ENCODE measurements at regions not wholly inside any gene's neighbourhood (a gene's known extent, or its start where the extent isn't known, plus 50 kb on each side); places are given as distances from the start of the nearest gene placed in this dataset.

DNA sequence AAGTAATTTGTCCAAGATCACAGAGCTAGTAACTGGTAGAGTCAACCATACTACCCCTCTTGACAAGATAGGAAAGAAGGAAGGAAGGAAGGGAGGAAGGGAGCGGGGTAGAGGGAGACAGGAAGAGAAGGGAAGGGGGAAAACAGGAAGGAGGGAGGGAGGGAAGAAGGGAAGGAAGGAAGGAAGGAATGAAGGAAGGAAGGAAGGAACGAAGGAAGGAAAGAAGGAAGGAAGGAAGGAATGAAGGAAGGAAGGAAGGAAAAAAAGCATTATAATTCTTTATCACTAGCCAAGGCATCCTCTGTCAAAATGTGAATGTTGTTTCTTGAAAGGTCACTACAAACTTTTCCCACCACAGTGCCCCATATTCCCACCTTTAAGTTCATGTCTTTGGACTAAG is 223.6 kb downstream of the SHQ1 start:
- H3K9me3 ChIP-seq: no peaks in the 10 kb centered on the region
- WGBS, 2 donors: 84 to 86% methylated on average over 2 of the region's 2 CpGs
- no peaks in the 10 kb centered on the region for H3K27me3 ChIP-seq
- no peak overlapping the region for H3K27ac ChIP-seq
- H3K4me1 ChIP-seq: no peaks in the 10 kb centered on the region
- no peaks in the 10 kb centered on the region for H3K36me3 ChIP-seq
- no peak for TF ChIP-seq EP300 (IDR thresholded peaks at IDR 0.05)
- TF ChIP-seq POLR2A (IDR thresholded peaks at IDR 0.05): no peak
- no peak for TF ChIP-seq CTCF (IDR thresholded peaks at IDR 0.05)
- H3K4me3 ChIP-seq: no peak overlapping the region
- no peak for DNase-seq (ENCODE audit: low spot score in 2 of 2)

- TF ChIP-seq EP300 (IDR thresholded peaks at IDR 0.05): no peak
- TF ChIP-seq POLR2A (IDR thresholded peaks at IDR 0.05): no peak
- no peak for TF ChIP-seq CTCF (IDR thresholded peaks at IDR 0.05)
- DNase-seq (ENCODE audit: low spot score in 2 of 2): no peak
- 67 to 73% methylated on average over 6 of the region's 6 CpGs for WGBS, 2 donors
- no peaks in the 10 kb centered on the region for H3K27me3 ChIP-seq
- H3K4me1 ChIP-seq: no peaks in the 10 kb centered on the region
- H3K4me3 ChIP-seq: no peak overlapping the region
- no peaks in the 10 kb centered on the region for H3K36me3 ChIP-seq
- no peak overlapping the region for H3K27ac ChIP-seq
- peaks cover 0 to 12% (median 0%) of the 10 kb centered on the region in 4 donors for H3K9me3 ChIP-seq
Observed at GRCh38 chr3:72618739-72619138, 229.5 kb downstream of the SHQ1 start.

DNA sequence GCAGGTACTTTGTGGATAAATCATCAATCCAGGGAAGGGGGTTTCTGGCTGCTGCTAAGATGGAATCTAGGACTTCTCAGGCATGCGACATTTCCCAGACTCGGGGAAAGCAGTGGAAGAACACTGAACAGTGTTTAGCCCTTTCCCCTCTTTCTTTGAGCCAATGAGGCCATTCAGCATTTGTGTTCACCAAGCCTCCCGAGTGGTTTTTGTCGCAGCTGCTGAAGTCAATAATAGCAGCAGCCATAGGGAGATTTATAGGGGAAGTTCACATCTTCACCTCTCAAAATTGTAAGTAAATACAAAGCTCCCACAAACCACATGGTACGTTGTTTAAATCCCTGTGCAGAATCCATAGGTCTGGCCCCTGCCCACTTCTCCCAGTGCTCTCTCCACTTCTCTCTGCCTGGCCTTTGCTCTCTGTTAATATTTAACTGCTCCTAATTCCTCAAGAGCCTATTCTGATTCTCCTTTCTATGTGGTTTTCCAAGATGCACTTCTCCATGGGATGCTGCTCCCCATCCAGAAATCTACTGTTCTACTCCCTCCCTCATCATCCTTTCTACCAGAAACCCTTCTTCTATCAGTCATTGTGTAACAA is 230.7 kb downstream of the SHQ1 start:
- H3K36me3 ChIP-seq: no peaks in the 10 kb centered on the region
- 45 to 46% methylated on average over 5 of the region's 5 CpGs for WGBS, 2 donors
- peaks cover 0 to 12% (median 0%) of the 10 kb centered on the region in 4 donors for H3K9me3 ChIP-seq
- DNase-seq (ENCODE audit: low spot score in 2 of 2): no peak
- no peak overlapping the region for H3K4me3 ChIP-seq
- no peak overlapping the region for H3K27ac ChIP-seq
- H3K27me3 ChIP-seq: no peaks in the 10 kb centered on the region
- H3K4me1 ChIP-seq: no peaks in the 10 kb centered on the region
- no peak for TF ChIP-seq CTCF (IDR thresholded peaks at IDR 0.05)
- TF ChIP-seq POLR2A (IDR thresholded peaks at IDR 0.05): no peak
- TF ChIP-seq EP300 (IDR thresholded peaks at IDR 0.05): no peak

DNA sequence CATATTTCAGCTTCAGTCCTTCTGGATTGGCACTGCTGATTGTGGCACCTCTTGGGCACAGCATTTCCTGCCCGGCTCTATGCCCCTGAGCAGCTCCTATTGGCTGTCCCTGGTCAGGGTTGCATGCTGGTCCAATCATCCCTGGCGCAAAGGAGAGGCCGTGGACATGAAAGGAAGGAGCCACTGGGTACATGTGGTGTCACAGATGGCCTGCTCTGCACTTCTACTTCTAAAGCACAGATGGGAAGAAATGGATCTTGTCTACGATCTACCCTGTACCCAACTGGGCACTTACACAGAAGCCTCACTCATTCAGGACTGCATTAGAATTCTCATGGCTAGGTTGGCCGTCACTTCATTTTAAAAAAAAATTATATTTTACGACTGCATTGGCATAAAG is 232.5 kb downstream of the SHQ1 start:
- Histone ChIP-seq H3K27me3 (no peaks in the 10 kb centered on the region), H3K27ac (no peak overlapping the region), H3K36me3 (no peaks in the 10 kb centered on the region), H3K4me1 (no peaks in the 10 kb centered on the region), H3K4me3 (no peak overlapping the region), H3K9me3 (peaks cover 0 to 12% (median 0%) of the 10 kb centered on the region in 4 donors)
- WGBS, 2 donors: 91 to 93% methylated on average over 6 of the region's 6 CpGs
- DNase-seq (ENCODE audit: low spot score in 2 of 2): no peak
- TF ChIP-seq CTCF (IDR thresholded peaks at IDR 0.05) (no peak), POLR2A (IDR thresholded peaks at IDR 0.05) (no peak), EP300 (IDR thresholded peaks at IDR 0.05) (no peak)

DNA sequence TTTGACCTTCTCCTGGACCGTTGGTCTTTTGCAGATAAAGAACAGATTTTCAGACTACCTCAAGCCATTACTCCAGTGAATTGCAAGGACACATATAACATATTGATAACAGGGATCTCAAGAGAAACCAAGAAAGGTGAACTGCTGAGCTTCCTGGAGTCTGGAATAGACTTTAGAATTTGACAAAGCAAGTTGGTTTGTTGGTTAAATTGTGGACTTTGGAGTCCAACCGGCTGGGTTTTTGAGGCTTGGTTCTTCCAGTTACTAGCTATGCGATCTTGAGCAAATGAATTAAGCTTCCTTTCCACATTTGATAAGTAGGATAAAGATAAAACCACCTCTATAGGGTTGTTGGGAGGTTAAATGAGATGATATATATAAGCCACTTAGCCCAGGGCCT is 233.1 kb downstream of the SHQ1 start:
- Histone ChIP-seq H3K36me3 (no peaks in the 10 kb centered on the region), H3K9me3 (peaks cover 0 to 12% (median 0%) of the 10 kb centered on the region in 4 donors), H3K4me1 (no peaks in the 10 kb centered on the region), H3K4me3 (no peak overlapping the region), H3K27ac (no peak overlapping the region), H3K27me3 (no peaks in the 10 kb centered on the region)
- TF ChIP-seq EP300 (IDR thresholded peaks at IDR 0.05): no peak
- TF ChIP-seq CTCF (IDR thresholded peaks at IDR 0.05): no peak
- TF ChIP-seq POLR2A (IDR thresholded peaks at IDR 0.05): no peak
- WGBS, 2 donors: 78 to 85% methylated on average over 3 of the region's 3 CpGs
- no peak for DNase-seq (ENCODE audit: low spot score in 2 of 2)
